Activated effector memory CD4-positive, alpha-beta T cell treated with anti-CD3 and anti-CD28 coated beads, Interleukin-2, amount 50 U/mL, for 16 hours (primary cell): ENCODE measurements at regions not wholly inside any gene's neighbourhood (a gene's known extent, or its start where the extent isn't known, plus 50 kb on each side); places are given as distances from the start of the nearest gene placed in this dataset.
"Not testable (repeated sequence)": the region's sequence is repeated elsewhere in the genome, so short reads cannot be mapped to it uniquely, and the experiment has no call there.

Experiments
- DNase-seq: peaks from one replicate; pipeline ENCODE4 v3.0.0-alpha.2; 2020

DNA sequence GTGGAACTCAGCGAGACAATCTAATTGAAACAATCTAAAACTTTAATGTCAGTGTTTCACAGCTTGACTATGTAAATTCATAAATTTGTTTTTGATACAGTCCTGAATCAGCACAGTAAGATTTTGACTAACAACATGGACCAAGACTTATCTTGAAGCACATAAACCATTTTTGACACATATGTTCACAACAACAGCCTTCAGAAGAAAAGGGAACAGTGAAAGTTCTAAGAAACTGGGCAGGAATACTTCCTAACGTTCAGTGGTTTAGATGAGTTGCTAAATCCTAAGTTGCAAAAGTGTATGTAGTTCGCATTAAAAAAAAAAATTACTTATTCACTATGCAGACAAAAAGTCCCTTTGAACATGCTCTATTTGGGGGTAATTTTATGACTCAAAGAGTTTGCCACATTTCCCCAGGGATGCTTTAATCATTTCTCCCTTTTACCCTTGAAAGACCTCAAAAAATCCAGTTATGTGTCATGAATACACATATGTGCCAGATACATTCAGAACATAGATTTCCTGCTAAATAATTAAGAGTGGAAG is 120.2 kb downstream of the MRPL39 start:
- no peak for DNase-seq

DNA sequence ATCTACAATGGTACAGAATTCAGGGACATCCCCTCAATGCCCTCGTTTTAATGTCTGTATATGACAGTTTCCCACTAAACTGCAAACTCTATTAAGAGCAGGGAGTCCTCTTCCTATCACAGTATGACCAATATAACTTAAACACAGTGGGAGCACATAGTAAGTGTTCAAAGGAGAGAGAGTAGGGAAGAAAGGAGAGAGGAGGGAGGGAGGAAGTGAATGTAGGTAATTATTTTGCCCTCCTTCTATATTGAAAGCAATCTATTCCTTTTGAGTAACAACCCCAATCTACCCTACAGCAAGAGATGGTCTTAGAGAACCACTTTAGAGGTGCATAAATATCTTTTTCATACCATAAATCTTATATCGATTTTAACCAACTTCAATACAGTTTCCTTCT is 121.4 kb downstream of the MRPL39 start:
- DNase-seq = no peak

DNA sequence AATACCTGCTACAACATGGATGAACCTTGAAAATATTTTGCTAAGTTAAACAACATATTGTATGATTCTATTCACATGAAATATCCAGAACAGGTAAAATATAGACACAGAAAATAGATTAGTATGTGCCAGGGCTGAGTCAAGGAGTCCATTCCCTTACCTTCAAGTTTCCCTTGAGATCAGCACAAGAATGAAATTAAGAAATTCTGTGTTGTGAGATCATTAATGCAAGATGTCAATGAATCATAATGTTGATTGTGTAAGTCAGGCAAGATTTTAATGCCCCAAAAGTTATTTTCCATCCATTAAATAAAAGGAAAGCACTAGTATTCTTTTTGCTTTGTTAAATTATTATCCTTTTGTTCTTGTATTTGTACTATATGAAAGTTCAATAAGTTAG is 139.4 kb downstream of the MRPL39 start:
- no peak for DNase-seq

GRCh38 chr21:25467071-25467470 is 140.2 kb downstream of the MRPL39 start:
- not testable (repeated sequence) for DNase-seq

DNA sequence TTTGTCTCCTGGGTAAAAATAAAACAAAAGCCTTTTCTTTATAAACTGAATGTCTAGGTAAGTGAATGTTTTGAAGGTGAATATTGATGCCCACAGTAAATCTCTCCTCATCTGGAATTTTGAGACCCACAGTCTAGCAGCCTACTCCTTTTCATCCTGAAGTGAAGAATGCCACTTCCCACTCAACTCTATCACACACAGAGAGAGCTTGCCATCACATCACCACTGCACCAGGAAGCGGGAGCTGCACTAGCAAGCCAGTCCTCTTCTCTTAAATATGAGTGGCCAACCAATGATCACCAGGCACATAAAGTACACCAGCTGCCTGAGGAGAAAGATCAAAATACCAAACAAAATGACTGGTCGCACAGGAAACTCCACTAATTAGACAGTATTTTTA is 140.8 kb downstream of the MRPL39 start:
- no peak for DNase-seq

DNA sequence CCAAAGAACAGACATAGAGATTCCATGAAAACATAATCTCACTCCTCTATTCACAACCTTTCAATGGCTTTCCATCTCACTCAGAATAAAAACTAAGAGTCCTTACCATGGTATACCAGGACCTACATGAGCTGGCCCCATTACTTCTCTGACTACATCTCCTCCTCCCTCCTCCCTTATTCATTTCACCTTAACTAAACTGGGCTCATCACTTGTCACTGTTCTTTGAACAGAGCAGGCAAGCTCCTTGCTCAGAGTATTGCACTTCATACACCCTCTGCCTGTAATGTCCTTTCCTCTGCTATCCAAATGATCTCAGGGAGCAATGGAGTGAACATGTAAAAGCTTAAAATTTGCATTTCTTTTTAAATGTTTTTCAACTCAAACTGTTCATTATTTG is 142.0 kb downstream of the MRPL39 start:
- no peak for DNase-seq

DNA sequence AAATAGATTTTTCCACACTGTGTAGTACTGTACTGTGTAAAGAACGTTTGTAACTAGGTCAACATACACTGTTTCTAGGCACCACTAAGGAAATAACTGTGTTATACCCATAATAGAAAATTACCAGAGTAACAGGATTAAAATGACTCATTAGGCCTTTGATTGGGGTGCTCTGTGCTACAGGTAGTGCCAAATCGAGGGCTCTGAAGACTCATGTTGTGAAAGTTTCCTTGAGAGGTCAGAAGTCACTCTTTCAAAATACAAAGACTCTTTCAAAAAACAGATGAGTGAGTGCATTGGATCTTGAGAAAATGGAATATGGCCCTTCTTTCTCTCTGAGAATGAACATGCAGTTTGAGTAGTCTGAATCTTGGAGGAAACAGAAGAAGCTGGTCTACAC is 143.0 kb downstream of the MRPL39 start:
- DNase-seq = no peak

- no peak for DNase-seq
Measured at GRCh38 chr21:25462517-25462971, 144.7 kb downstream of the MRPL39 start.

- DNase-seq = no peak
Measured at GRCh38 chr21:25461725-25462124, 145.6 kb downstream of the MRPL39 start.

DNA sequence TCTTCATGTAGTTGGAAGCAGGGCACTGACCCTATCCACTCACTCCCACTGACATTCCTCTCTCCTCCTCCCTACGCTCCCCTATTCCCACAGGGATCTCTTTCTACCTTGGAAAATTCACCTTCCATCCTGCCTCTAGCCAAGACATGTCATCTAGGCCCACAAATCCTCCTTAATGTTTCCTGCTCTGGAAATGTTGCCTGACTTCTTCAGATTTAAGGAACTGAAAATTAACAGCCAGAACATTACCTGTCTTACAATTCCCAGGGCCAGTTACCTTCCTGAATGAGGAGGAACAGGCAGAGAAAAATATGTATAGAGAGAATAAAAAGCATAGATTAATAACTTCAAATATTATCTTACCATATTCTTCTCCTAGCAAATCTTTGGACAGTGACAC is 147.3 kb downstream of the MRPL39 start:
- DNase-seq = no peak

GRCh38 chr21:25459365-25459764 is 147.9 kb downstream of the MRPL39 start:
- DNase-seq = no peak

DNA sequence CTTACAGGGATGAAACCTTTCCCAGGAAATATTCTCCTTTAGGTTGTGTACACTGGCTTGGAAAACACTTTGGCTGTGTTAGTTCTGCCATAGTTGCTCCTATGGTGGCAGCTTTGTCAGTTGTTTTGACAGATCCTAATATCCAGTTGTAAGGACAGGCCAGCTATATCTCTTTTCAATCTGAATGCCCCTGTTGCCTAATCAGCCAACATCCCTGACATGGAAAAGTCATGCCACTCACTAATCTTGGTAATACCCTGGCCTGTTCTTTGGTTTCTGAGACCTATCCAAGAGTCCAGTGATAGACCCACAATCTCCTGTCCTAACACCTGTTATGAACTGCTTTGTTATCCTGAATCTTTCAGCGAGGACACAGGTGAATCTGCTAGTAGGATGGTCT is 148.8 kb downstream of the MRPL39 start:
- no peak for DNase-seq

DNA sequence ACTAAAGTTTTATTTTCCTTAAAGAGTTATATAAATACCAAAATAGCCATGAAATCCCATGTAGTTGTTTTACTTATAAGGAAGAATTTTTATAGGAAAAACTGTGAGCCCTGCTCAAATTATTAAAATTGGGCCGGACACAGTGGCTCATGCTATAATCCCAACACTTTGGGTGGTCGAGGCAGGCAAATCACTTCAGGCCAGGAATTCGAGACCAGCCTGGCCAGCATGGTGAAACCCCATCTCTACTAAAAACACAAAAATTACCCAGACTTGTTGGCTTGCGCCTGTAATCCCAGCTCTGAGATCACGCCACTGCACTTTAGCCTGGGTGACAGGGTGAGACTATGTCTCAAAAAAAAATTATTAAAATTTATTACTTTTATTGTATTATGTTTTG is 149.3 kb downstream of the MRPL39 start:
- no peak for DNase-seq

DNA sequence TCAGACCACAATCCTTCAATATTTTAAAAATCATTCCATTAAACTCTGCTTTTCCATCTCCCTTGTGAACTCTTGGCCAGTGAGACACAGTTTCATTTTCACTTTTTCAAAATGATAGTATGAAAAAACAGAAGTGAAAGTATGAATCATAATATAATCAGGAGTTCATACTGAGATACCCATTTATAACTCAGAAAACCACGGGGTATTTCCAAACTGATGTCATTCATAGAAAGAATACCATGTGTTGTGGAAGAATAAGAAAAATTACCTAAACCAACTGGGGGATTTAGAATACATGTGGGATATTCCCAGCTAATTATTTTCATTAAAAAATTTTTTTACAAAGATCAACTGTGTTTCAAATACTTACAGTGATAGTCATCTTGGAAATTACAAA is 149.9 kb downstream of the MRPL39 start:
- DNase-seq = no peak

- peak; percentile 77 for DNase-seq
Measured at GRCh38 chr21:25456672-25457071, 150.6 kb downstream of the MRPL39 start.

DNA sequence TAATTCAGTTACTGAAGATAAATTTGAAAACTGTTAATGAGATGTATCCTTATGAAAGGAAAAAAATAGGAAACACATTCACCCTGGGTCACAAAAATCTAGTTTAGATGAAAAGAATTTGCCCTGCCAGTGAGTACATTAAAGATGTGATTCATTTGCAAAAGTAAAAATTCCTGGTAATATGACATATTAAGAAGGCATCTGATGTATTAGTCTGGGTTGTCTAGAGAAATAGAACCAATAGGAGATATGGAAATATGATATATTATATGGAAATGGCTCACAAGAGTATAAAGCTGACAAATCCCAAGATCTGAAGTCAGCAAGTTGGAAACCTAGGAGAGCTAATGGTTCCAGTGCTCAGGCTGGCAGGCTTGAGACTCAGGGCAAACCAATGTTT is 153.8 kb downstream of the MRPL39 start:
- no peak for DNase-seq

DNA sequence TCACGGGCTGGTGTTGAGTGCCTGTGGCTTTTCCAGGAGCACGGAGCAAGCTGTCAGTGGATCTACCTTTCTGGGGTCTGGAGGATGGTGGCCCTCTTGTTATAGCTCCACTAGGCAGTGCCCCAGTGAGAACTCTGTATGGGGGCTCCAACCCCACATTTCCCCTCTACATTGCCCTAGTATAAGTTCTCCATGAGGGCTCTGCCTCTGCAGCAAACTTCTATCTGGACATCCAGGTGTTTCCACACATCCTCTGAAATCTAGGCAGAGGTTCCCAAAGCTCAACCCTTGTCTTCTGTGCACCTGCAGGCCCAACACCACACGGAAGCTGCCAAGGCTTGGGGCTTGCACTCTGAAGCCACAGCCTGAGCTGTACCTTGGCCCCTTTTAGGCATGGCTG is 157.3 kb downstream of the MRPL39 start:
- DNase-seq = no peak

DNA sequence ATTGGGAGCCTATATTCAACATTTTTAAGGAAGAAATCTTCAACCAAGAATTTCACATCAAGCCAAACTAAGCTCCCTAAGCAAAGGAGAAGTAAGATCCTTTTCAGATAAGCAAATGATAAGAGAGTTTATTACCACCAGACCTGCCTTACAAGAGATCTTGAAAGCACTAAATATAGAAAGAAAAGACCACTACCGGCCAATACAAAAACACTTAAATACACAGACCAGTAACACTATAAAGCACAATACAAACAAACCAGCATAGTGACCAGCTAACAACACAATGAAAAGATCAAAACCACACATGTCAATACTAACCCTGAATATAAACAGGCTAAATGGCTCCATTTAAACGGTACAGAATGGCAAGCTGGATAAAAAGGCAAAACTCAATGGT is 165.4 kb downstream of the MRPL39 start:
- no peak for DNase-seq

- not testable (repeated sequence) for DNase-seq
Measured at GRCh38 chr21:25437465-25437864, 169.8 kb downstream of the MRPL39 start.

- DNase-seq = no peak
Measured at GRCh38 chr21:25428537-25428936, 178.7 kb downstream of the MRPL39 start.

DNA sequence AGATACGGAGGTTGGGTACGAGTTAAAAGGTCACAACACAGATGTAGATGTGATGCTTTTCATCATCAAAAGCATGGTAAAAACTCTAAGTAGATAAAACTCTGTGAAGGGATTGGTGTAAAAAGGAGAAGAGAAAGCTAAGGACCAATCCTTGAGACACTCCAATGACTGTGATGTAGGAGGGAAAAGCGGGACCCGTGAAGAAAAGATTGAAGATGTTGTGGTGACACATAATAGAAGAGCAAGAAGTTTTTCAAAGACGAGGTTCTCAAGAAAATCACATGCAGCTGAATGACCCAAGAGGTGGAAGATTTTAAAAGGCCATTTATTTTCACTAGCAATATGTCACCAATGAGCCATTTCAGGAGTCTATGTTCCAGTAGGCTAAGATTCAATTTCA is 179.5 kb downstream of the MRPL39 start:
- DNase-seq = no peak

DNA sequence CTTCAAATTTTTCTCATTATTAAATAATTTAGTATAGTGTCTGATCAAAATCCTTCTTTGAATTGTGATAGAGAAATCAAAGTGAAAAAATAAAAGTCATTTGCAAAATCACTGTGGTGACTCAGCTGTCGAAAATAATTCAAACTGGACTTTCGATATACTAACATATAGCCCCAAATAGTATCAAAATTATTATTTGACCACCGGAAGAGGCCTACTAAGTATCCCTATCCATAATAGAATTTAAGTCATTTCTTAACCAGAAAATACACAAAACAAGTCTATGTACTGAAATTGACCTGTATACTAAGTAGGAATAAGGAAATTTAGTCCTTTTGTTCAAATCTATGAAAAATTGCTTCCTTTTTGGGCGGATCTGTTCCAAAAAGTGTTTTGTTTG is 180.7 kb downstream of the MRPL39 start:
- DNase-seq = no peak

GRCh38 chr21:25425156-25425555 is 182.1 kb downstream of the MRPL39 start:
- DNase-seq = no peak

- no peak for DNase-seq
Measured at GRCh38 chr21:25424634-25425033, 182.6 kb downstream of the MRPL39 start.

DNA sequence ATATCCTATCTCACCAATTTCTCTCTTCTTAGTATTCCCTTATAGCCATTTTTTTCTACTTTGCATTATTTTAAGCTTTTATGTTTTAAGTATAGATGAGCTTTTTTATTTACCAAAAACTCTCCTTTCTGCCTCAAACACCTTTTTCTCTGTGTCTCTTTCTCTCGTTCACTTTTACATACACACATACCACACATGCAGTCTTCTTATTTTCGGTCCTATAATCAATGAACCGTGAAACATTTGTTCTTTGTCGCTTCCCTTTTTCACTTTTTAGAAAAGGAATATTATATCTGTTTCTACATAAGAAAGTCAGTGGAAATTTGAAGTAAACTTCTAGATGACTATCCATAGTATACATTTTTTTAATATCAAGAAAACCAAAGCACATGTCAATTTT is 183.2 kb downstream of the MRPL39 start:
- no peak for DNase-seq
